AG09309 (cell line): ENCODE measurements at regions not wholly inside any gene's neighbourhood (a gene's known extent, or its start where the extent isn't known, plus 50 kb on each side); places are given as distances from the start of the nearest gene placed in this dataset.

Experiments
- DNase-seq: peaks from one replicate; pipeline ENCODE4 v3.0.0-alpha.2; 2010; ENCODE audit warnings: low read depth
- H3K4me3 ChIP-seq: 2 replicates; pipeline ENCODE4 v1.5.1; 2011; ENCODE audit warnings: mild to moderate bottlenecking, low read depth, low read length, moderate library complexity; ENCODE audit not compliant: control insufficient read depth
- TF ChIP-seq, protein P1 (sequence below): IDR thresholded peaks from 2 replicates; pipeline ENCODE4 v1.5.1; 2011; ENCODE audit warnings: mild to moderate bottlenecking, low read depth, low read length, inconsistent platforms; ENCODE audit not compliant: insufficient read depth, control insufficient read depth; ENCODE audit errors: missing control alignments

DNA sequence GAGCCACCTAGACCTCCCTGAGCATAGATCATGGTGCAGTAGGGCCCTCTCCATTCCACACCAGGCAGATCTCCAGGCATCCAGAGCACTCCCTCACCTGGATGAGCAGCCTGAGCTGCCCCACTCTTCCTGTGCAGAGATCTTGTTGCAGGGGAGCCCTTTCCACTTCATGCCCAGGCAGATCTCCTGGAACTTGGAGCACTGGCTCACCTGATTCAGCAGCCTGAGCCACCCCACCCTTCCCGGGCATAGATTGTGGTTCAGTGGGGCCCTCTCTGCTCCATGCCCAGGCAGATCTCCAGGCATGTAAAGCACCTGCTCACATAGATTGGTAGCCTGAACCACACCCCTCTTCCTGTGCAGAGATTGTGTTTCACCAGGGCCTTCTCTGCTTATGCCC is 78.0 kb downstream of the SEC16B start:
- H3K4me3 ChIP-seq: no peak overlapping the region
- TF ChIP-seq, protein P1, sequence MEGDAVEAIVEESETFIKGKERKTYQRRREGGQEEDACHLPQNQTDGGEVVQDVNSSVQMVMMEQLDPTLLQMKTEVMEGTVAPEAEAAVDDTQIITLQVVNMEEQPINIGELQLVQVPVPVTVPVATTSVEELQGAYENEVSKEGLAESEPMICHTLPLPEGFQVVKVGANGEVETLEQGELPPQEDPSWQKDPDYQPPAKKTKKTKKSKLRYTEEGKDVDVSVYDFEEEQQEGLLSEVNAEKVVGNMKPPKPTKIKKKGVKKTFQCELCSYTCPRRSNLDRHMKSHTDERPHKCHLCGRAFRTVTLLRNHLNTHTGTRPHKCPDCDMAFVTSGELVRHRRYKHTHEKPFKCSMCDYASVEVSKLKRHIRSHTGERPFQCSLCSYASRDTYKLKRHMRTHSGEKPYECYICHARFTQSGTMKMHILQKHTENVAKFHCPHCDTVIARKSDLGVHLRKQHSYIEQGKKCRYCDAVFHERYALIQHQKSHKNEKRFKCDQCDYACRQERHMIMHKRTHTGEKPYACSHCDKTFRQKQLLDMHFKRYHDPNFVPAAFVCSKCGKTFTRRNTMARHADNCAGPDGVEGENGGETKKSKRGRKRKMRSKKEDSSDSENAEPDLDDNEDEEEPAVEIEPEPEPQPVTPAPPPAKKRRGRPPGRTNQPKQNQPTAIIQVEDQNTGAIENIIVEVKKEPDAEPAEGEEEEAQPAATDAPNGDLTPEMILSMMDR: no peak
- no peak for DNase-seq

DNA sequence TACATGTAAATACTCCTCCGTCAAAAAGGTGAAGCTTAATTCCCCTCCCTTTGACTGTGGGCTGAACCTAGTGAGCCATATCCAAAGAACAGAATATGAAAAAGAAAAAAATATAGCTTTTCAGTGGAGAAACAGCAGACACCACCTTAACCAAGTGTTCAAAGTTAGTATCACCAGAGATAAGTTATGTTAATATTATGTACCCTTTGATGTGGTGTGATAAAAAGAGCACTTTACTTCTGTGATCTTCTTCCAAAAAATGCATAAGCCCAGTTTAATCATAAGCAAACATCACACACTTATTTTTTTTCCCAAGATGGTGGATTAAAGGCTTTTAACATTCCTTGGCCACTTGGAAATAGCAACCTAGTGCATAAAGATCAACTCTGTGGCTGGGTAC is 79.4 kb downstream of the SEC16B start:
- H3K4me3 ChIP-seq: no peak overlapping the region
- DNase-seq: no peak
- TF ChIP-seq, protein P1: no peak

DNA sequence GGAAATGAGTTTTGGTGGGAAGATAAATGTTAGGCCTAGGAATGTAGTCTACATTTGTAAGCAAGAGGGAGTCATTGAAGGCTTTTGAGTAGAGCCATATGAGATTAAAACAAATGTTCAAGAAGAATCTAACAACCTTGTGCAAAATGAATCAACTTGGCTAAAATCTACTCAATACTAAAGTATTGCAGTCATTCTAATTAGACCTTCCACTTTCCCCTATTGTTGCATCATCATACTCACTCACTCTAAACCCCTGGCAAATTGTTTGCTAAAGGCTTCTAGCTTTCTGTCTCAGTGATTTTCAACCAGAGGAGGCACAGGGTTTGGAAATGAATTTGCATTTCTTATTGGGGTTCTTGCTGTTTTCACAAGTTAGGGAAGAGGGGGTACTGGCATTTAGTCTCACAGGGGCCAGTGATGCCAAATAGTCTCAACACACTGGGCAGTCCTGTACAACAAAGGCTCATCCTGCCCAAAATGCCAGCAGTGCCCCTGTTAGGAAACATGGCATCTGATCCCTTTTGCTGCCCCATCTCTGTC is 85.3 kb downstream of the SEC16B start:
- peak; percentile 13 for DNase-seq
- TF ChIP-seq, protein P1: no peak
- H3K4me3 ChIP-seq: no peak overlapping the region

DNA sequence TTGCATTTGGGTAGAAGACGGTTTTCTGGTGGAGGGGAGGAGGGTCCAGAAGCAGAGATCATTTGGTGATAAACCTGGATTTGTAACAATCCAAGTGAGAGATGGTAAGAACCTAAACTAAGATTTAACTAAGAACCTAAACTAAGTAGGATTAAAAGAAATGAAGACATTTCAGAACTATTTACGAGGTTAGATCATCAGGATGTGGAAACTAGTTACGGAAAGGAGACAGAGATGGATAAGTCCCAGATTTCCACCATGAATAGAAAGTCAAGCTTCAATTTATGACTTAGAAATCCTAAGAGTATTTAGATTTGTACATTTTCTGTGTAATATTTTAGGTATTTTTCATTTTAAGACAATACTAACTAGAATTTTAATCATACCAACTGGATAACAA is 86.3 kb downstream of the SEC16B start:
- no peak overlapping the region for H3K4me3 ChIP-seq
- TF ChIP-seq, protein P1: no peak
- DNase-seq: peak; percentile 13

DNA sequence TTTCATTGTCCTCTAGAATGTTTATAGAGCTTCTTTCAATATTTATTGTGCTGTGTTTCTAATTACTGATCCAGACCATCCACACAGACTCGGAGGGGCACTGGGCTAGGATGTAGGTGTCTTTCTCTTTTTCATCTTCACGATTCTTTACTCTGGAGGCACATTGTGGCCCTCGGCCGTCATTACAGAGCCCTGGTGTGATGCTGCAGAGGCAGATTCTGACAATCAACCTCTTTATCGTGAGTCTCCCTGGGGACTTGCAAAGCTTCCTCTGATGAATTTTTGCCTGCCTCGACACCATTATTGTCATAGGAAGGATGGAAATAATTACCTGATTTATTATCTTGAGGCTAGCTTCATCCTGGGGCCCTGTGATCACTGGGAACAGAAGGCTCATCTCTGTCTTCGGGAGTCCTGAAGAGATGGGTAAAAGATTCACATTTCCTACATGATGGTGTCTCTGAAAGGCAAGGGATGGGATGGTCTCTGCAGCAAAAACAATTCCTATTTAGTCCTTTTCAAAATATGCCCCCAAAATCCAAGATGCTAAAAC is 89.4 kb downstream of the SEC16B start:
- DNase-seq: no peak
- TF ChIP-seq, protein P1: no peak
- no peak overlapping the region for H3K4me3 ChIP-seq

DNA sequence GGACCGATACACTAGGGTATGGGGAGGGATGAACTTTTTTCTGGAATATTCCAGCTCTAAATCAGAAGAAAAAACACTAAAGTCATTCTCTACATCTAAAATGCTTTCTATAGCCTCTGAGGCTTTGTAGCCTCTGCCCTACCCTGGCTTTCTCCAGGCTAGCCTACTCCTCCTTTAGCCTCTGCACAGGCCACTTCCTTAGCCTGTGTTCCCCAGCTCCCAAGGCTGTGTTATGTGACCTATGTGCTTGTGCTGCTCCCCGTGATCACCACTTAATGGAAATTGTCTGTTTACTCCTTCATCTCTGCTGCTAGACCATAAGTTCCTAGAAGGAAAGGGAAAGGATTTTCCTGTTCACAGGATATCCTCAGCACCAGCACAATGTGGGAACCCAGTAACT is 92.8 kb downstream of the SEC16B start:
- DNase-seq: no peak
- TF ChIP-seq, protein P1: no peak
- H3K4me3 ChIP-seq: no peak overlapping the region
